ENCODE measurements at regions not wholly inside any gene's neighbourhood (a gene's known extent, or its start where the extent isn't known, plus 50 kb on each side); places are given as distances from the start of the nearest gene placed in this dataset.
"Not testable (repeated sequence)": the region's sequence is repeated elsewhere in the genome, so short reads cannot be mapped to it uniquely, and the experiment has no call there.

DNA sequence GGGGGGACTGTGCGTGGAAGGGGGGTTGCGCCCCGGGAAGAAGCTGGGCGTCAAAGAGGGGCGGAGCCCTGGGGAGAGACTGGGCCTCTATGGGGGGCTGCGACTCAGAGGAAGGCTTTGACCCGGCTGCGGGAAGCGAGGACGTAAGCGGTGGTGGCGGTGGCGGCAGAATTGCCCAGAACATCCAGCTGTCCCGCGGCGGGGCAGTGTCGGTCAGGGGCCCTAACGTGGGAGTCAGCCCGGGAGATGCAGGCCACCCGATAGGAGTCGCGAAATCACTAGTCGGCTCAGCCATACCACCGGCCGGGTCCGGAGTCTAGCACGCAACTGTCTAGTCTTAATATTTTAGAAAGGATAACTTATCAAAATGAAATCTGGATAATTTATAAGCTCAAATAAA is 387.6 kb upstream of the EYS start:
- ChIA-PET POLR2A (ENCODE audit: low non-redundant PET) (no interaction called here), CTCF (no interaction called here)
- no peak overlapping the region for H3K4me3 ChIP-seq (ENCODE audit: low read depth, low read length, poor library complexity, severe bottlenecking)
- TF ChIP-seq, protein P1, sequence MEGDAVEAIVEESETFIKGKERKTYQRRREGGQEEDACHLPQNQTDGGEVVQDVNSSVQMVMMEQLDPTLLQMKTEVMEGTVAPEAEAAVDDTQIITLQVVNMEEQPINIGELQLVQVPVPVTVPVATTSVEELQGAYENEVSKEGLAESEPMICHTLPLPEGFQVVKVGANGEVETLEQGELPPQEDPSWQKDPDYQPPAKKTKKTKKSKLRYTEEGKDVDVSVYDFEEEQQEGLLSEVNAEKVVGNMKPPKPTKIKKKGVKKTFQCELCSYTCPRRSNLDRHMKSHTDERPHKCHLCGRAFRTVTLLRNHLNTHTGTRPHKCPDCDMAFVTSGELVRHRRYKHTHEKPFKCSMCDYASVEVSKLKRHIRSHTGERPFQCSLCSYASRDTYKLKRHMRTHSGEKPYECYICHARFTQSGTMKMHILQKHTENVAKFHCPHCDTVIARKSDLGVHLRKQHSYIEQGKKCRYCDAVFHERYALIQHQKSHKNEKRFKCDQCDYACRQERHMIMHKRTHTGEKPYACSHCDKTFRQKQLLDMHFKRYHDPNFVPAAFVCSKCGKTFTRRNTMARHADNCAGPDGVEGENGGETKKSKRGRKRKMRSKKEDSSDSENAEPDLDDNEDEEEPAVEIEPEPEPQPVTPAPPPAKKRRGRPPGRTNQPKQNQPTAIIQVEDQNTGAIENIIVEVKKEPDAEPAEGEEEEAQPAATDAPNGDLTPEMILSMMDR (conservative IDR thresholded peaks at IDR 0.05; ENCODE audit: low read depth, low read length): no peak
- TF ChIP-seq EZH2 (IDR thresholded peaks at IDR 0.05; ENCODE audit: borderline replicate concordance, low read depth, low read length, poor library complexity, severe bottlenecking): no peak
- H3K27me3 ChIP-seq (replicated peaks; ENCODE audit: insufficient read depth, low read depth, low read length, poor library complexity): no peaks in the 10 kb centered on the region
- no peak overlapping the region for H3K27ac ChIP-seq (ENCODE audit: low read depth, low read length, poor library complexity, severe bottlenecking)
- intact Hi-C loops (cut with micrococcal nuclease; ENCODE audit: unreplicated experiment): no loop called here
- H3K36me3 ChIP-seq (ENCODE audit: insufficient read depth, low read length, poor library complexity, severe bottlenecking): no peaks in the 10 kb centered on the region
- no peaks in the 10 kb centered on the region for H3K9me3 ChIP-seq (ENCODE audit: low read depth, low read length, poor library complexity, severe bottlenecking)
- no TSS peak for BruUV-seq (replicated peaks)
- DNase-seq (ENCODE audit: low spot score): no peak
- H3K4me1 ChIP-seq (ENCODE audit: insufficient read depth, low read length, poor library complexity, severe bottlenecking): no peaks in the 10 kb centered on the region

DNA sequence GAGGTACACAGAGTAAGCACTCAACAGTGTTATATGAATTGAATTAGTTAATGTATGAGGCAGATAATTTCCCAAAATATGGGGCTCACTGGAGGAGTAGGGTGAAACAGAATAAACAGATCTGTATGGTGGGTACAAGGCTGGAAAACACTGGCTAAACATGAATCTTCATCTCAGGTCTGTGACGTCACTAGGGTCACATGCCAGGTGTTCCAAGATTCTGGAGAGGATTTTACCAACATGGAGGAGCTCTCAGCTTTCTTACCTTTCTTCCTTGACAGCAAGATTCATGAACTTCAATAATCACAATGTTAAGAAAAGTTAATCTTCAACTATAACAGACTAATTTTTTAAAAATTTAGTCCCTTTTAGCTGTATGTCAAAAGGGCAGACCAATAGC is 385.3 kb upstream of the EYS start:
- H3K27me3 ChIP-seq (replicated peaks; ENCODE audit: insufficient read depth, low read depth, low read length, poor library complexity); H3K4me3 ChIP-seq (ENCODE audit: low read depth, low read length, poor library complexity, severe bottlenecking); DNase-seq (ENCODE audit: low spot score); H3K9me3 ChIP-seq (ENCODE audit: low read depth, low read length, poor library complexity, severe bottlenecking); CTCF ChIA-PET; H3K36me3 ChIP-seq (ENCODE audit: insufficient read depth, low read length, poor library complexity, severe bottlenecking); H3K27ac ChIP-seq (ENCODE audit: low read depth, low read length, poor library complexity, severe bottlenecking); intact Hi-C loops (cut with micrococcal nuclease; ENCODE audit: unreplicated experiment); BruUV-seq (replicated peaks); H3K4me1 ChIP-seq (ENCODE audit: insufficient read depth, low read length, poor library complexity, severe bottlenecking); POLR2A ChIA-PET (ENCODE audit: low non-redundant PET): not testable (repeated sequence)

- ChIA-PET POLR2A (ENCODE audit: low non-redundant PET) (no interaction called here), CTCF (no interaction called here)
- no peak for TF ChIP-seq EZH2 (IDR thresholded peaks at IDR 0.05; ENCODE audit: borderline replicate concordance, low read depth, low read length, poor library complexity, severe bottlenecking)
- TF ChIP-seq, protein P1 (conservative IDR thresholded peaks at IDR 0.05; ENCODE audit: low read depth, low read length): no peak
Observed at GRCh38 chr6:66086532-66086931, 379.5 kb upstream of the EYS start.

DNA sequence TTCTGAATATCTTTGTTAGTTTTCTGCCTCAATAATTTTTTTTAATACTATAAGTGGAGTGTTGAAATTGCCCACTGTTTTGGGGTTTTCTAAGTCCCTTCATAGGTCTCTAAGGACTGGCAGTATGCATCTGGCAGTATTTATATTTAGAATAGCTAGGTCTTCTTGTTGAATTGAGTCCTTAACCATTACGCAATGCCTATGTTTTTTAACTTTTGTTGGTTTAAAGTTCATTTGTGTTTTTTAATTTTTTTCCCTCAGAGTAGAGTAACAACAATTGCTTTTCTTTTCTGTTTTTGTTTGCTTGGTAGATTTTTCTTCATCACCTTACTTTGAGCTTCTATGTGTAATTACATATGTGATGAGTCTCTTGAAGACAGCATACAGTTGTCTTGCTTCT is 375.9 kb upstream of the EYS start:
- DNase-seq (ENCODE audit: low spot score): no peak
- no TSS peak for BruUV-seq (replicated peaks)
- Histone ChIP-seq H3K4me3 (ENCODE audit: low read depth, low read length, poor library complexity, severe bottlenecking) (no peak overlapping the region), H3K27me3 (replicated peaks; ENCODE audit: insufficient read depth, low read depth, low read length, poor library complexity) (no peaks in the 10 kb centered on the region), H3K4me1 (ENCODE audit: insufficient read depth, low read length, poor library complexity, severe bottlenecking) (no peaks in the 10 kb centered on the region), H3K9me3 (ENCODE audit: low read depth, low read length, poor library complexity, severe bottlenecking) (peaks cover 14% of the 10 kb centered on the region), H3K36me3 (ENCODE audit: insufficient read depth, low read length, poor library complexity, severe bottlenecking) (no peaks in the 10 kb centered on the region), H3K27ac (ENCODE audit: low read depth, low read length, poor library complexity, severe bottlenecking) (no peak overlapping the region)
- TF ChIP-seq EZH2 (IDR thresholded peaks at IDR 0.05; ENCODE audit: borderline replicate concordance, low read depth, low read length, poor library complexity, severe bottlenecking): no peak
- TF ChIP-seq, protein P1 (conservative IDR thresholded peaks at IDR 0.05; ENCODE audit: low read depth, low read length): no peak
- intact Hi-C loops (cut with micrococcal nuclease; ENCODE audit: unreplicated experiment): no loop called here
- ChIA-PET POLR2A (ENCODE audit: low non-redundant PET) (no interaction called here), CTCF (no interaction called here)

More at GRCh38 chr6:66086532-66086931, 379.5 kb upstream of the EYS start:
- BruUV-seq (replicated peaks): no TSS peak
- peaks cover 14% of the 10 kb centered on the region for H3K9me3 ChIP-seq (ENCODE audit: low read depth, low read length, poor library complexity, severe bottlenecking)
- no peaks in the 10 kb centered on the region for H3K36me3 ChIP-seq (ENCODE audit: insufficient read depth, low read length, poor library complexity, severe bottlenecking)
- H3K4me1 ChIP-seq (ENCODE audit: insufficient read depth, low read length, poor library complexity, severe bottlenecking): no peaks in the 10 kb centered on the region
- H3K4me3 ChIP-seq (ENCODE audit: low read depth, low read length, poor library complexity, severe bottlenecking): no peak overlapping the region
- intact Hi-C loops (cut with micrococcal nuclease; ENCODE audit: unreplicated experiment): no loop called here
- H3K27ac ChIP-seq (ENCODE audit: low read depth, low read length, poor library complexity, severe bottlenecking): no peak overlapping the region
- no peak for DNase-seq (ENCODE audit: low spot score)
- no peaks in the 10 kb centered on the region for H3K27me3 ChIP-seq (replicated peaks; ENCODE audit: insufficient read depth, low read depth, low read length, poor library complexity)

All from A673 (cell line).